SW480 (cell line): ENCODE measurements at regions not wholly inside any gene's neighbourhood (a gene's known extent, or its start where the extent isn't known, plus 50 kb on each side); places are given as distances from the start of the nearest gene placed in this dataset.
"Not testable (repeated sequence)": the region's sequence is repeated elsewhere in the genome, so short reads cannot be mapped to it uniquely, and the experiment has no call there.

Source experiments
- DNase-seq: peaks from one replicate; pipeline ENCODE4 v3.0.0-alpha.2; 2016; ENCODE audit warnings: low spot score

GRCh38 chr7:55303220-55303619 is 61.9 kb upstream of the LANCL2 start:
- no peak for DNase-seq

GRCh38 chr7:55304018-55304762 is 60.9 kb upstream of the LANCL2 start:
- DNase-seq: no peak

- DNase-seq: no peak
These were observed 60.0 kb upstream of the LANCL2 start for GRCh38 chr7:55305135-55305534.

- no peak for DNase-seq
These were observed 58.8 kb upstream of the LANCL2 start for GRCh38 chr7:55306331-55306730.

- no peak for DNase-seq
These were observed 57.8 kb upstream of the LANCL2 start for GRCh38 chr7:55307123-55307916.

- DNase-seq: no peak
These were observed 56.8 kb upstream of the LANCL2 start for GRCh38 chr7:55308186-55308929.

- no peak for DNase-seq
These were observed 55.8 kb upstream of the LANCL2 start for GRCh38 chr7:55309040-55309991.

- no peak for DNase-seq
These were observed 54.7 kb upstream of the LANCL2 start for GRCh38 chr7:55310287-55311025.

- not testable (repeated sequence) for DNase-seq
These were observed 53.2 kb upstream of the LANCL2 start for GRCh38 chr7:55311892-55312291.

- DNase-seq: not testable (repeated sequence)
These were observed 51.5 kb upstream of the LANCL2 start for GRCh38 chr7:55313671-55314070.

GRCh38 chr7:55314967-55315366 is 50.2 kb upstream of the LANCL2 start:
- DNase-seq: no peak
